ENCODE measurements at regions not wholly inside any gene's neighbourhood (a gene's known extent, or its start where the extent isn't known, plus 50 kb on each side); places are given as distances from the start of the nearest gene placed in this dataset.
"Not testable (repeated sequence)": the region's sequence is repeated elsewhere in the genome, so short reads cannot be mapped to it uniquely, and the experiment has no call there.

- H3K27me3 ChIP-seq = no peaks in the 10 kb centered on the region
- H3K4me3 ChIP-seq = no peak overlapping the region
- ATAC-seq = no peak
Observed at GRCh38 chr2:223285370-223286265, 233.6 kb downstream of the KCNE4 start.

DNA sequence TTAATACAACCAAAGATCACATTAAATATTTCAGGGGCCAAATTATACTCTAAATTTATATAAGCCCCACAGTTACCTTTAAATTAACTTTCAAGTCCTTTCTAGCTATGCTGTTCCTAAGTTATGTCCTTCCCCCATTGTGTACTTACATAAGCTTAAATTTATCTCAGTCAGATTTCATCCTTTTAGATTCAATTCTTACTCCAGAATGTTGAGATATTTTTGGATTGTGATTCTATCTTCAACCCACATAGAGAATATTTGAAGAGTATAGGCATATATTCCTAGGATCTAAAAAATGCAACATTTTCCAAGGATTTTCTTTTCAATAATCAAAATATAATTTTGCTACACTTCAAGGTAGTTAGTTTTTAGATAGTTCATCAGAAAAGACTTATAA lies 242.8 kb downstream of the KCNE4 start:
- DNase-seq (no peak), ATAC-seq (no peak)
- TF ChIP-seq POLR2A (IDR thresholded peaks at IDR 0.05) = no peak
- no peak for TF ChIP-seq CTCF (IDR thresholded peaks at IDR 0.05 in 4 of 5, conservative IDR thresholded peaks at IDR 0.05 in 1 of 5)
- no peaks in the 10 kb centered on the region for H3K27me3 ChIP-seq
- in situ Hi-C loops (cut with MboI; ENCODE audit: low sequenced_read_pairs in 4 of 4) = no loop called here
- H3K4me3 ChIP-seq = no peak overlapping the region
- intact Hi-C loops (cut with DNase I; ENCODE audit: low total_unique reads) = no loop called here
- H3K4me1 ChIP-seq = no peaks in the 10 kb centered on the region
- no peaks in the 10 kb centered on the region for H3K9me3 ChIP-seq
- no peaks in the 10 kb centered on the region for H3K36me3 ChIP-seq
- H3K27ac ChIP-seq = no peak overlapping the region

More at GRCh38 chr2:223285370-223286265, 233.6 kb downstream of the KCNE4 start:
- Histone ChIP-seq H3K4me1 (no peaks in the 10 kb centered on the region), H3K9me3 (no peaks in the 10 kb centered on the region), H3K36me3 (no peaks in the 10 kb centered on the region), H3K27ac (no peak overlapping the region)
- in situ Hi-C loops (cut with MboI; ENCODE audit: low sequenced_read_pairs in 4 of 4) (no loop called here), intact Hi-C loops (cut with DNase I; ENCODE audit: low total_unique reads) (no loop called here)
- TF ChIP-seq CTCF (IDR thresholded peaks at IDR 0.05 in 4 of 5, conservative IDR thresholded peaks at IDR 0.05 in 1 of 5) = no peak
- no peak for TF ChIP-seq POLR2A (IDR thresholded peaks at IDR 0.05)
- no peak for DNase-seq

DNA sequence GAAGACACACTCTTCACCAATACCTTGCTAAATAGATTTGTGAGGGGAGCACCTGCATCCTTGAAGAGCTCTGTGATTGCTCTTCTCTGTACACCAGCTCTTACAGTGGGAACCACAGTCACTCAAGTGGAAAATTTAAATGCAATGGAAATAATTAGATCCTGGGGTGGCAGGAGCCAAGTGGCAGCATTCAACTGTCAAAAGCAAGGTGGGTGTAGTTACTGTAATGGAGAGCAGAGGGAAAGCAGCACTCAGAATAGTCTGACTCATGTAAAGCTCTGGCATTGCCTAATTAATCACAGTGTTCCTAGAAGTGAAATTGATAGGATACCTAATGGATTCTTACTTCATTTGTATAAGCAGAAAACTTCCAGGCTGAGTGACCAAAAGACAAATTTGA lies 245.8 kb downstream of the KCNE4 start:
- DNase-seq = no peak
- intact Hi-C loops (cut with DNase I; ENCODE audit: low total_unique reads) (no loop called here), in situ Hi-C loops (cut with MboI; ENCODE audit: low sequenced_read_pairs in 4 of 4) (no loop called here)
- no peak overlapping the region for H3K4me3 ChIP-seq
- no peak overlapping the region for H3K27ac ChIP-seq
- H3K4me1 ChIP-seq = no peaks in the 10 kb centered on the region
- TF ChIP-seq POLR2A (IDR thresholded peaks at IDR 0.05) = no peak
- no peak for TF ChIP-seq CTCF (IDR thresholded peaks at IDR 0.05 in 4 of 5, conservative IDR thresholded peaks at IDR 0.05 in 1 of 5)
- no peaks in the 10 kb centered on the region for H3K36me3 ChIP-seq
- no peak for ATAC-seq
- no peaks in the 10 kb centered on the region for H3K9me3 ChIP-seq
- no peaks in the 10 kb centered on the region for H3K27me3 ChIP-seq

DNA sequence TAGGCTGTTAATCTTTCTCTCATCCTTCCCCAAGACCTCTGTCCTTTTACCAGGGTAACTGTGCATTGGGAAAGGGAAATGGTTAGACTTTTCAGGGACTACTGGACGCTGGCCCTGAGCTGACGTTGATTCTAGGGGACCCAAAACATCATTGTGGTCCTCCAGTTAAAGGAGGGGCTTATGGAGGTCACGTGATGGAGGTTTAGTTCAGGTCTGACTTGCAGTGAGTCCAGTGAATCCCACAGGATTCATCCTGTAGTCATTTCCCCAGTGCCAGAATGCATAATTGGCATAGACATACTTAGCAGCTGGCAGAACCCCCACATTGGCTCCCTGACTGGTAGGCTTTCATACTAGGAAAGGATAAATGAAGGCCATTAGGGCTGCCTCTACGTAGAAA lies 246.3 kb downstream of the KCNE4 start:
- intact Hi-C loops (cut with DNase I; ENCODE audit: low total_unique reads); H3K27ac ChIP-seq; ATAC-seq; H3K9me3 ChIP-seq; in situ Hi-C loops (cut with MboI; ENCODE audit: low sequenced_read_pairs in 4 of 4); H3K36me3 ChIP-seq; DNase-seq; H3K4me1 ChIP-seq; H3K27me3 ChIP-seq; H3K4me3 ChIP-seq: not testable (repeated sequence)

GRCh38 chr2:223300326-223300725 lies 248.3 kb downstream of the KCNE4 start:
- ATAC-seq (no peak), DNase-seq (no peak)
- H3K36me3 ChIP-seq = no peaks in the 10 kb centered on the region
- intact Hi-C loops (cut with DNase I; ENCODE audit: low total_unique reads) (no loop called here), in situ Hi-C loops (cut with MboI; ENCODE audit: low sequenced_read_pairs in 4 of 4) (no loop called here)
- no peaks in the 10 kb centered on the region for H3K4me1 ChIP-seq
- no peak for TF ChIP-seq POLR2A (IDR thresholded peaks at IDR 0.05)
- no peak for TF ChIP-seq CTCF (IDR thresholded peaks at IDR 0.05 in 4 of 5, conservative IDR thresholded peaks at IDR 0.05 in 1 of 5)
- no peaks in the 10 kb centered on the region for H3K9me3 ChIP-seq
- H3K27me3 ChIP-seq = no peaks in the 10 kb centered on the region
- no peak overlapping the region for H3K27ac ChIP-seq
- H3K4me3 ChIP-seq = no peak overlapping the region

All from gastrocnemius medialis (tissue), 4 donors.